ENCODE measurements at regions not wholly inside any gene's neighbourhood (a gene's known extent, or its start where the extent isn't known, plus 50 kb on each side); places are given as distances from the start of the nearest gene placed in this dataset.

- TF ChIP-seq POLR2A (IDR thresholded peaks at IDR 0.05; ENCODE audit: low read length) (no peak), GATA1 (IDR thresholded peaks at IDR 0.05; ENCODE audit: low read depth, low read length) (no peak)
Measured at GRCh38 chr5:72647806-72648205, 140.6 kb upstream of the ZNF366 start.
